ENCODE measurements at regions not wholly inside any gene's neighbourhood (a gene's known extent, or its start where the extent isn't known, plus 50 kb on each side); places are given as distances from the start of the nearest gene placed in this dataset.

DNA sequence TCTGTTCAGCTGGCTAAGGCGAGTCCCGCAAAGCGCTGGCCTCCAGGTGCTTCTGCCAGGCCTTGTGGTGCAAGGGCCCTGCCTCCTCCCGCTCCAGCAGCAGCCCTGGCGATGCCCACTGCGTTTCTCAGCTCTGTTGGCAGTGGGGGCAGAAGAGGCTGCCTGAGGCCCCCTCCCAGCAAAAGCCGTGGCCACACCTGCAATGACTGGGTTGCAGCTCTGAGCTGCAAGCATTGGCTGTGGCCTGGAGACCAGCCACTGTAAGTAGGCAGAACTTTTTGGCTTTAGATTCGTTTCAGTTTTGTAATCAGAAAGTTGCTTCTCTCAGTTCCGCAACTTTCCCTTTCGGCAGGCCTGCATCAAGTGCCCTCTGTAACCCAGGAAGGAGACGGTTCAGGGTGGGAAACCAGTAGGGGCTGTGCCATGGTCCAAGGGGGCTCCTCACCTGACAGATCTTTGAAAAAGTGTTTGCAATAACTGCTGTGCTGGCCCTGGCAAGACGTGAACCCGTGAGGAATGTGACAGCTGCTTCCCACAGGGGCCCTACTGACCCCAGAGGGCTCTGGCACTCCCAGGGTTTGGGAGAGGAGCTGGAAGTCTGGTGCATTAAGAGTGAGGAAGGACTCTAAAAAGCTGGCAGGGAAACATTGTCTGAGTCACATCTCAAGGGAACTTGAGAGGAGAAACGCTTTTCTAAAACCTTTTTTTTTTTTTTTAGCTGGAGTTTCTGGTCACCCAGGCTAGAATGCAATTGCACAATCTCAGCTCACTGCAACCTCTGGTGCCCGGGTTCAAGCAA, 54.5 kb upstream of the MAX start:
- TF ChIP-seq POLR2A (IDR thresholded peaks at IDR 0.05) (no peak), CTCF (IDR thresholded peaks at IDR 0.05) (no peak), POLR2AphosphoS5 (IDR thresholded peaks at IDR 0.05; ENCODE audit: insufficient read depth in 1 of 2, low read depth in 1 of 2) (peak in 1 of 2 donors; percentile 72)
